ENCODE measurements at regions not wholly inside any gene's neighbourhood (a gene's known extent, or its start where the extent isn't known, plus 50 kb on each side); places are given as distances from the start of the nearest gene placed in this dataset.

DNA sequence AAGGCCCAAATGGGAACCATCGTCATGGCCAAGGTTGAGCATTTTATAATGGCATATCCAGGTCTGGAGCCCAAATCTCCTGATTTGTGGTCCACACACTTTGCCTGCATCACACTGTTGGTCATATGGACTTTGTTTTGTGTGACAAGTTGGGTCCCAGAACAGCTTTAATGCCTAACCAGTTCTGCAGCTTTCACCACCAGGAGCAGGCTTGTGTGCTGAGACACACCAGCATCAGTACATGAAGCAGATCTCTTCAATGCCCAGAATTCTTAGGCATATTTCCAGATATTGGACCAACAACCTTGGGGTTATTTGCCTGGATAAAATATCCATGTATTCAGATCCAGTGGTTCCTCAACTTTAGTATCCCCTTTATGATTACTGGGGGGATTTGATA is 371.3 kb downstream of the FBXW7 start:
- no peak for TF ChIP-seq EZH2 (IDR thresholded peaks at IDR 0.05; ENCODE audit: borderline replicate concordance)
- TF ChIP-seq, protein P1, sequence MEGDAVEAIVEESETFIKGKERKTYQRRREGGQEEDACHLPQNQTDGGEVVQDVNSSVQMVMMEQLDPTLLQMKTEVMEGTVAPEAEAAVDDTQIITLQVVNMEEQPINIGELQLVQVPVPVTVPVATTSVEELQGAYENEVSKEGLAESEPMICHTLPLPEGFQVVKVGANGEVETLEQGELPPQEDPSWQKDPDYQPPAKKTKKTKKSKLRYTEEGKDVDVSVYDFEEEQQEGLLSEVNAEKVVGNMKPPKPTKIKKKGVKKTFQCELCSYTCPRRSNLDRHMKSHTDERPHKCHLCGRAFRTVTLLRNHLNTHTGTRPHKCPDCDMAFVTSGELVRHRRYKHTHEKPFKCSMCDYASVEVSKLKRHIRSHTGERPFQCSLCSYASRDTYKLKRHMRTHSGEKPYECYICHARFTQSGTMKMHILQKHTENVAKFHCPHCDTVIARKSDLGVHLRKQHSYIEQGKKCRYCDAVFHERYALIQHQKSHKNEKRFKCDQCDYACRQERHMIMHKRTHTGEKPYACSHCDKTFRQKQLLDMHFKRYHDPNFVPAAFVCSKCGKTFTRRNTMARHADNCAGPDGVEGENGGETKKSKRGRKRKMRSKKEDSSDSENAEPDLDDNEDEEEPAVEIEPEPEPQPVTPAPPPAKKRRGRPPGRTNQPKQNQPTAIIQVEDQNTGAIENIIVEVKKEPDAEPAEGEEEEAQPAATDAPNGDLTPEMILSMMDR (IDR thresholded peaks at IDR 0.05; ENCODE audit: poor library complexity), result no peak
- TF ChIP-seq EZH2phosphoT487 (IDR thresholded peaks at IDR 0.05; ENCODE audit: low read depth, severe bottlenecking, unreplicated experiment), result no peak

Measured in hepatocyte (in vitro differentiated cells).